Mesendoderm (in vitro differentiated cells): ENCODE measurements at regions not wholly inside any gene's neighbourhood (a gene's known extent, or its start where the extent isn't known, plus 50 kb on each side); places are given as distances from the start of the nearest gene placed in this dataset.
A peak's percentile ranks its signal among the peaks of the same experiment; 100 is the strongest.

Source experiments
- DNase-seq: peaks from one replicate; pipeline ENCODE4 v3.0.0; 2013
- H2AK5ac ChIP-seq: 2 replicates; pipeline ENCODE4 v1.6.1; 2013; ENCODE audit warnings: low read length, inconsistent platforms
- H2BK120ac ChIP-seq: 2 replicates; pipeline ENCODE4 v1.6.1; 2013; ENCODE audit warnings: low read depth, mild to moderate bottlenecking, low read length, moderate library complexity, mixed read lengths
- H2BK15ac ChIP-seq: replicated peaks from 2 replicates; pipeline ENCODE4 v1.6.1; 2013; ENCODE audit warnings: low read depth, mild to moderate bottlenecking, moderate library complexity
- H2BK5ac ChIP-seq: 2 replicates; pipeline ENCODE4 v1.6.1; 2013; ENCODE audit warnings: low read length, inconsistent platforms
- H3K18ac ChIP-seq: 2 replicates; pipeline ENCODE4 v1.6.1; 2013; ENCODE audit warnings: mild to moderate bottlenecking, low read length, mixed read lengths
- H3K23ac ChIP-seq: one replicate; pipeline ENCODE4 v1.6.1; 2013; ENCODE audit warnings: low read length
- H3K27ac ChIP-seq: 2 replicates; pipeline ENCODE4 v1.5.1; 2013; ENCODE audit warnings: low read depth, mild to moderate bottlenecking, inconsistent platforms, low read length, moderate library complexity
- H3K27me3 ChIP-seq: 2 replicates; pipeline ENCODE4 v1.6.1; 2013; ENCODE audit warnings: low read length, control low read depth, mild to moderate bottlenecking, inconsistent platforms; ENCODE audit not compliant: insufficient read depth, poor library complexity
- H3K36me3 ChIP-seq: 2 replicates; pipeline ENCODE4 v1.6.1; 2013; ENCODE audit warnings: low read length, inconsistent platforms; ENCODE audit not compliant: control insufficient read depth, insufficient read depth
- H3K4ac ChIP-seq: one replicate; pipeline ENCODE4 v1.6.1; 2013; ENCODE audit warnings: low read depth, mild to moderate bottlenecking, low read length, moderate library complexity
- H3K4me1 ChIP-seq: 2 replicates; pipeline ENCODE4 v1.6.1; 2013; ENCODE audit warnings: low read depth, low read length, inconsistent platforms; ENCODE audit not compliant: control insufficient read depth
- H3K4me2 ChIP-seq: 2 replicates; pipeline ENCODE4 v1.6.1; 2013; ENCODE audit warnings: low read length
- H3K4me3 ChIP-seq: 2 replicates; pipeline ENCODE4 v1.5.1; 2013; ENCODE audit warnings: mild to moderate bottlenecking, low read length
- H3K56ac ChIP-seq: one replicate; pipeline ENCODE4 v1.6.1; 2013; ENCODE audit warnings: low read length
- H3K79me1 ChIP-seq: 2 replicates; pipeline ENCODE4 v1.6.1; 2013; ENCODE audit warnings: low read length, inconsistent platforms
- H3K79me2 ChIP-seq: 2 replicates; pipeline ENCODE4 v1.6.1; 2013; ENCODE audit warnings: mild to moderate bottlenecking, low read length; ENCODE audit not compliant: control insufficient read depth, insufficient read depth
- H3K9ac ChIP-seq: 2 replicates; pipeline ENCODE4 v1.6.1; 2013; ENCODE audit warnings: low read length, inconsistent platforms
- H4K5ac ChIP-seq: one replicate; pipeline ENCODE4 v1.6.1; 2013; ENCODE audit warnings: low read length
- H4K8ac ChIP-seq: one replicate; pipeline ENCODE4 v1.6.1; 2013; ENCODE audit warnings: low read depth, mild to moderate bottlenecking, control low read depth, low read length, moderate library complexity
- WGBS: extraction: QIAGEN DNeasy Blood & Tissue Kit; methylation state at CpG from one replicate; pipeline ENCODE4 v1.1.7; 2013; ENCODE audit warnings: low lambda C conversion rate, missing lambda C conversion rate; ENCODE audit not compliant: insufficient coverage; ENCODE audit errors: extremely low coverage; 5-methylcytosine and 5-hydroxymethylcytosine counted together

- Histone ChIP-seq H3K79me2 (no peaks in the 10 kb centered on the region), H3K4me3 (no peak overlapping the region), H3K4me2 (no peak overlapping the region), H3K23ac (peak overlapping the region; percentile 2), H2BK120ac (no peak overlapping the region), H4K8ac (no peak overlapping the region), H2BK5ac (peak overlapping the region; percentile 37), H3K56ac (peak overlapping the region; percentile 70), H4K5ac (no peak overlapping the region), H3K36me3 (no peaks in the 10 kb centered on the region), H2AK5ac (peak overlapping the region; percentile 15), H3K27ac (peak overlapping the region; percentile 41), H3K4ac (no peak overlapping the region), H2BK15ac (no peak overlapping the region), H3K4me1 (peaks cover 7% of the 10 kb centered on the region), H3K27me3 (no peaks in the 10 kb centered on the region), H3K18ac (no peak overlapping the region), H3K9ac (peak overlapping the region; percentile 8), H3K79me1 (no peaks in the 10 kb centered on the region)
- WGBS: no CpG with 5 or more reads among the region's 7 CpGs
- DNase-seq: peak; percentile 99
Observed at GRCh38 chr5:107808671-107809137, 138.0 kb upstream of the EFNA5 start.

DNA sequence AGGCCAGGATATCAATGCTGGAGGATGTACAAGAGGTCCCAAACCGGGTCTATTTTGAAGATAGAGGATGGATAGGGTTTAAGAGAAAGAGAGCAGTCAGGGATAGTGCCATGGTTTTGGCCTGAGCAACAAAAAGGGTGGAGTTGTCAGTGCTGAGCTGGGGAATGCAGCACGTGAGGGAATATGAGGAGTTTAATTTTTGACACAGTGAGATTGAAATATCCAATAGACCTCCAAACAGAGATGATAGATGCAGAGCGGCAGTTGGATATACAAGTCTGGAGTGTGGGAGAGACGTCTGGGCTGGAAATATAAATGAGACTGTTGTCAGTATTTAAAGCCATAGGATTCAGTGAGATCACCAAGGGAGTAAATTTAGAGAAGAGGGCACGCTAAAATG, 136.7 kb upstream of the EFNA5 start:
- H2BK120ac ChIP-seq: no peak overlapping the region
- H3K36me3 ChIP-seq: no peaks in the 10 kb centered on the region
- no peak overlapping the region for H3K4me3 ChIP-seq
- peak overlapping the region; percentile 53 for H3K18ac ChIP-seq
- no peak overlapping the region for H2BK5ac ChIP-seq
- no peaks in the 10 kb centered on the region for H3K79me2 ChIP-seq
- H4K5ac ChIP-seq: no peak overlapping the region
- no CpG with 5 or more reads among the region's 5 CpGs for WGBS
- no peak overlapping the region for H2AK5ac ChIP-seq
- no peak overlapping the region for H3K9ac ChIP-seq
- no peak for DNase-seq
- no peaks in the 10 kb centered on the region for H3K79me1 ChIP-seq
- H3K27me3 ChIP-seq: no peaks in the 10 kb centered on the region
- no peak overlapping the region for H3K4ac ChIP-seq
- no peak overlapping the region for H2BK15ac ChIP-seq
- H3K4me1 ChIP-seq: peaks cover 7% of the 10 kb centered on the region
- no peak overlapping the region for H3K4me2 ChIP-seq
- H4K8ac ChIP-seq: no peak overlapping the region
- peak overlapping the region; percentile 12 for H3K23ac ChIP-seq
- H3K27ac ChIP-seq: no peak overlapping the region
- no peak overlapping the region for H3K56ac ChIP-seq

DNA sequence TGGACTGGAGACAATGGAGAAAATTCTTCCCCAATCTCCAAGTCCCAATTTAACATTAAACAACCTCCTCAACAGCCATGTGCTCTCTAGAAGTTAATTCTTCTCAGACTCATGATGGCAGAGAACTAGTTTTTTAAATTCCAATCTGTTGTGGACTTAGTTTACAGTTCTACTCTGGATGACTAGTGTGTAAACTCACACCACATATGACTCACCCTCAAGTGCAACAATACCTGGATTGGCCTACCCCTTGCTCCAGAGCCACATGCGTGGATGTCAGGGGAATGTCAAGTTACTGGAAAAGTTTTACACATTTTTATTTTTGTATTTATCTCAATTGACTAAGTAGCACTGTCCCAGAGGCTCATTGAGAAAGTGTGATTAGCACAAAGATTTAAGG, 136.0 kb upstream of the EFNA5 start:
- no peak overlapping the region for H3K18ac ChIP-seq
- H4K5ac ChIP-seq: no peak overlapping the region
- no peak overlapping the region for H3K23ac ChIP-seq
- no peaks in the 10 kb centered on the region for H3K36me3 ChIP-seq
- peak overlapping the region; percentile 22 for H2BK15ac ChIP-seq
- H2BK120ac ChIP-seq: no peak overlapping the region
- H4K8ac ChIP-seq: no peak overlapping the region
- no peaks in the 10 kb centered on the region for H3K27me3 ChIP-seq
- H3K9ac ChIP-seq: no peak overlapping the region
- H2BK5ac ChIP-seq: no peak overlapping the region
- no peaks in the 10 kb centered on the region for H3K79me1 ChIP-seq
- WGBS: no CpG with 5 or more reads among the region's 1 CpG
- H3K4me2 ChIP-seq: no peak overlapping the region
- no peak overlapping the region for H2AK5ac ChIP-seq
- no peak overlapping the region for H3K4me3 ChIP-seq
- H3K27ac ChIP-seq: no peak overlapping the region
- H3K4me1 ChIP-seq: peaks cover 7% of the 10 kb centered on the region
- no peak overlapping the region for H3K4ac ChIP-seq
- no peak overlapping the region for H3K56ac ChIP-seq
- DNase-seq: peak; percentile 60
- H3K79me2 ChIP-seq: no peaks in the 10 kb centered on the region

GRCh38 chr5:107806271-107806670, 135.5 kb upstream of the EFNA5 start:
- Histone ChIP-seq H4K8ac (no peak overlapping the region), H3K23ac (no peak overlapping the region), H3K4ac (no peak overlapping the region), H3K36me3 (no peaks in the 10 kb centered on the region), H2AK5ac (peak overlapping the region; percentile 29), H3K79me1 (no peaks in the 10 kb centered on the region), H3K4me1 (peaks cover 7% of the 10 kb centered on the region), H3K27me3 (no peaks in the 10 kb centered on the region), H3K9ac (no peak overlapping the region), H3K56ac (no peak overlapping the region), H3K27ac (no peak overlapping the region), H3K4me3 (no peak overlapping the region), H2BK5ac (no peak overlapping the region), H3K18ac (no peak overlapping the region), H3K79me2 (no peaks in the 10 kb centered on the region), H4K5ac (no peak overlapping the region), H3K4me2 (no peak overlapping the region), H2BK15ac (no peak overlapping the region), H2BK120ac (no peak overlapping the region)
- WGBS: no CpG with 5 or more reads among the region's 5 CpGs
- no peak for DNase-seq

DNA sequence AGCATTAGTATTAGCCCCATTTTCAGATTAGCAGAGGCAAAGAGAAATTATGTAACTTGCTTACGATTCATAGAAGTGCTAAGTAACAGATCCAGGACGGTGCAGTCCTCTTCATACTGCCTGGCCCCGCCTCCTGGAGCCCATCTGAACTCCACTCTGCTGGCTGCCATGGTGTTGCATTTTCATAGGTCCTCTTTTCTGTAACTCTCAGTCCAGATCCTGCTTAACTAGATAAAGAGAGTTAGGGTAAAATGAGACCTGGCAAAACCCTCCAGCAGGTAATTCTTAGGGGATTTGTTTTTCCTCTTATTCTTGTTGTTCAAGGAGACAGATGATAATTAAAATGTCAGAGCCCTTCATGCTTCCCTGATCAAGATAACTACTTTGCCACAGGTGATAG, 135.1 kb upstream of the EFNA5 start:
- Histone ChIP-seq H3K27me3 (no peaks in the 10 kb centered on the region), H3K4me1 (peaks cover 7% of the 10 kb centered on the region), H2BK15ac (no peak overlapping the region), H3K4ac (no peak overlapping the region), H3K27ac (no peak overlapping the region), H3K79me2 (no peaks in the 10 kb centered on the region), H2BK5ac (no peak overlapping the region), H3K23ac (no peak overlapping the region), H2BK120ac (no peak overlapping the region), H3K18ac (no peak overlapping the region), H3K4me2 (no peak overlapping the region), H3K4me3 (no peak overlapping the region), H2AK5ac (no peak overlapping the region), H3K79me1 (no peaks in the 10 kb centered on the region), H3K56ac (no peak overlapping the region), H3K9ac (no peak overlapping the region), H4K8ac (no peak overlapping the region), H4K5ac (no peak overlapping the region), H3K36me3 (no peaks in the 10 kb centered on the region)
- DNase-seq: no peak
- WGBS: no CpG with 5 or more reads among the region's 3 CpGs

GRCh38 chr5:107805166-107805565, 134.4 kb upstream of the EFNA5 start:
- Histone ChIP-seq H3K56ac (no peak overlapping the region), H3K79me2 (no peaks in the 10 kb centered on the region), H3K4me2 (no peak overlapping the region), H3K4ac (no peak overlapping the region), H2AK5ac (no peak overlapping the region), H3K4me1 (peaks cover 7% of the 10 kb centered on the region), H3K27ac (no peak overlapping the region), H3K18ac (no peak overlapping the region), H3K9ac (no peak overlapping the region), H3K27me3 (no peaks in the 10 kb centered on the region), H3K36me3 (no peaks in the 10 kb centered on the region), H3K79me1 (no peaks in the 10 kb centered on the region), H4K5ac (no peak overlapping the region), H2BK5ac (no peak overlapping the region), H2BK15ac (no peak overlapping the region), H2BK120ac (no peak overlapping the region), H3K23ac (no peak overlapping the region), H3K4me3 (no peak overlapping the region), H4K8ac (no peak overlapping the region)
- no CpG with 5 or more reads among the region's 6 CpGs for WGBS
- DNase-seq: peak; percentile 51
